CD14-positive monocyte (primary cell): ENCODE measurements at regions not wholly inside any gene's neighbourhood (a gene's known extent, or its start where the extent isn't known, plus 50 kb on each side); places are given as distances from the start of the nearest gene placed in this dataset.

ENCODE experiments used
- DNase-seq, 3 donors: peaks; one replicate each; pipeline ENCODE4 v3.0.0-alpha.2; 2011 to 2022
- H2AFZ ChIP-seq: 2 replicates; pipeline ENCODE4 v1.6.0; 2012; ENCODE audit warnings: mild to moderate bottlenecking, low read depth, low read length, inconsistent platforms; ENCODE audit not compliant: insufficient read depth, poor library complexity, severe bottlenecking
- H3K27ac ChIP-seq, 2 donors: 1 replicate in 1 of 2; 2 replicates in 1 of 2; pipeline ENCODE4 v1.5.1; 2012 to 2013; ENCODE audit warnings: low read length in 2 of 2, control low read depth in 1 of 2, inconsistent platforms in 1 of 2, low read depth in 1 of 2, mild to moderate bottlenecking in 1 of 2
- H3K27me3 ChIP-seq, 2 donors: one replicate each; pipeline versions ENCODE4 v1.6.0 to v1.6.1; 2011 to 2013; ENCODE audit warnings: low read length in 2 of 2; ENCODE audit not compliant: control insufficient read depth in 2 of 2, insufficient read depth in 2 of 2
- H3K36me3 ChIP-seq, 2 donors: replicated peaks in 1 of 2; 1 replicate in 1 of 2; 2 replicates in 1 of 2; pipeline versions ENCODE4 v1.5.1 to v1.6.1; 2012 to 2013; ENCODE audit warnings: low read length in 2 of 2, control low read depth in 1 of 2, inconsistent platforms in 1 of 2, mild to moderate bottlenecking in 1 of 2; ENCODE audit not compliant: insufficient read depth in 2 of 2, control insufficient read depth in 1 of 2
- H3K4me1 ChIP-seq, 2 donors: 1 replicate in 1 of 2; 2 replicates in 1 of 2; pipeline versions ENCODE4 v1.5.1 to v1.6.1; 2012 to 2013; ENCODE audit warnings: low read length in 2 of 2, control low read depth in 1 of 2, inconsistent platforms in 1 of 2, mild to moderate bottlenecking in 1 of 2, moderate library complexity in 1 of 2; ENCODE audit not compliant: insufficient read depth in 2 of 2, control insufficient read depth in 1 of 2
- H3K4me2 ChIP-seq: replicated peaks from 2 replicates; pipeline ENCODE3; 2012; ENCODE audit warnings: low read length, moderate library complexity, mild to moderate bottlenecking; ENCODE audit not compliant: poor library complexity, severe bottlenecking; ENCODE audit errors: extremely low read depth
- H3K4me3 ChIP-seq, 3 experiments: fragments of 200-600 bp in 1 of 3; sonication (generic) in 1 of 3; replicated peaks in 1 of 3; 1 replicate in 2 of 3; 2 replicates in 1 of 3; pipeline ENCODE4 v1.5.1; 2011 to 2013; ENCODE audit warnings: low read length in 3 of 3, mild to moderate bottlenecking in 3 of 3, control low read depth in 2 of 3, low read depth in 2 of 3, inconsistent platforms in 1 of 3, moderate library complexity in 1 of 3
- H3K79me2 ChIP-seq: 2 replicates; pipeline ENCODE4 v1.6.0; 2012; ENCODE audit warnings: mild to moderate bottlenecking, control low read depth, inconsistent platforms, low read length, moderate library complexity; ENCODE audit not compliant: insufficient read depth
- H3K9ac ChIP-seq: 2 replicates; pipeline ENCODE4 v1.6.0; 2017; ENCODE audit warnings: low read length, mild to moderate bottlenecking; ENCODE audit not compliant: insufficient read depth, poor library complexity, severe bottlenecking
- H3K9me3 ChIP-seq, 2 donors: replicated peaks in 1 of 2; 1 replicate in 1 of 2; 2 replicates in 1 of 2; pipeline versions ENCODE4 v1.5.1 to v1.6.1; 2012 to 2013; ENCODE audit warnings: low read length in 2 of 2, control low read depth in 1 of 2; ENCODE audit not compliant: control insufficient read depth in 1 of 2, insufficient read depth in 1 of 2
- H4K20me1 ChIP-seq: 2 replicates; pipeline ENCODE4 v1.6.0; 2012; ENCODE audit warnings: mild to moderate bottlenecking, low read length, control low read depth, moderate library complexity; ENCODE audit not compliant: insufficient read depth
- H3K27ac Mint-ChIP-seq, 7 donors: one replicate each; pipeline ENCODE4 v1.8.0; 2020; ENCODE audit warnings: mild to moderate bottlenecking in 7 of 7, mixed read lengths in 7 of 7, moderate library complexity in 6 of 7, inconsistent platforms in 2 of 7
- H3K27me3 Mint-ChIP-seq, 3 donors: one replicate each; pipeline ENCODE4 v1.8.0; 2021 to 2022; ENCODE audit warnings: low read depth in 3 of 3, mild to moderate bottlenecking in 3 of 3, mixed read lengths in 3 of 3, moderate library complexity in 3 of 3, inconsistent platforms in 1 of 3
- H3K36me3 Mint-ChIP-seq, 2 donors: one replicate each; pipeline ENCODE4 v1.8.0; 2020; ENCODE audit warnings: mixed read lengths in 2 of 2, inconsistent platforms in 1 of 2, mild to moderate bottlenecking in 1 of 2
- H3K4me1 Mint-ChIP-seq: one replicate; pipeline ENCODE4 v1.8.0; 2020; ENCODE audit warnings: mild to moderate bottlenecking, mixed read lengths
- H3K4me3 Mint-ChIP-seq, 2 donors: one replicate each; pipeline ENCODE4 v1.8.0; 2020; ENCODE audit warnings: mild to moderate bottlenecking in 2 of 2, mixed read lengths in 2 of 2, moderate library complexity in 1 of 2
- H3K9me3 Mint-ChIP-seq, 7 donors: one replicate each; pipeline ENCODE4 v1.8.0; 2020 to 2022; ENCODE audit warnings: mixed read lengths in 7 of 7, mild to moderate bottlenecking in 6 of 7, moderate library complexity in 6 of 7, inconsistent platforms in 2 of 7
- CTCF ChIP-seq: fragments of 200-600 bp; IDR thresholded peaks from one replicate; pipeline ENCODE4 v1.8.0; 2022; ENCODE audit warnings: antibody characterized with exemption, mild to moderate bottlenecking
- WGBS: methylation state at CpG from one replicate; pipeline ENCODE4 v1.1.5; 2013; ENCODE audit warnings: missing lambda C conversion rate; ENCODE audit not compliant: insufficient coverage; 5-methylcytosine and 5-hydroxymethylcytosine counted together
- intact Hi-C, 2 donors: fragments of 100-400 bp; cut with micrococcal nuclease; formaldehyde crosslinking; loops; one replicate each; pipeline versions ENCODE4 v1.15.0 to v1.15.1; 2023

GRCh38 chr17:56678249-56679114, 85.0 kb downstream of the NOG start:
- intact Hi-C loops: no loop called here
- Mint-ChIP-seq H3K27me3 (peaks cover 32 to 42% (median 35%) of the 10 kb centered on the region in 3 donors), H3K9me3 (peaks cover 0 to 4% (median 0%) of the 10 kb centered on the region in 7 donors), H3K4me1 (peaks cover 20% of the 10 kb centered on the region), H3K36me3 (peaks cover 0 to 5% of the 10 kb centered on the region in 2 donors), H3K4me3 (peak overlapping the region; percentile 55 to 88), H3K27ac (no peak overlapping the region)
- peak overlapping the region; percentile 9 for H3K9ac ChIP-seq
- H3K4me3 ChIP-seq: peak overlapping the region in 2 of 3 experiments; percentile 11 to 57
- no peak overlapping the region for H3K27ac ChIP-seq
- peaks cover 41 to 46% of the 10 kb centered on the region in 2 donors for H3K27me3 ChIP-seq
- H2AFZ ChIP-seq: peak overlapping the region; percentile 60
- no peaks in the 10 kb centered on the region for H3K79me2 ChIP-seq
- no peaks in the 10 kb centered on the region for H3K36me3 ChIP-seq
- DNase-seq: no peak
- H3K4me1 ChIP-seq: peaks cover 28 to 30% of the 10 kb centered on the region in 2 donors
- 14% methylated on average over 29 of the region's 37 CpGs for WGBS
- H3K4me2 ChIP-seq: peak overlapping the region; percentile 67
- H4K20me1 ChIP-seq: no peaks in the 10 kb centered on the region
- no peaks in the 10 kb centered on the region for H3K9me3 ChIP-seq
- no peak for TF ChIP-seq CTCF

- peaks cover 0 to 4% (median 0%) of the 10 kb centered on the region in 7 donors for H3K9me3 Mint-ChIP-seq
- Histone ChIP-seq H3K4me1 (peaks cover 28 to 30% of the 10 kb centered on the region in 2 donors), H3K9ac (peak overlapping the region; percentile 9), H3K4me2 (peak overlapping the region; percentile 67), H3K27ac (no peak overlapping the region), H4K20me1 (no peaks in the 10 kb centered on the region), H3K4me3 (peak overlapping the region in 2 of 3 experiments; percentile 11 to 57), H3K79me2 (no peaks in the 10 kb centered on the region), H3K9me3 (no peaks in the 10 kb centered on the region), H3K36me3 (no peaks in the 10 kb centered on the region), H3K27me3 (peaks cover 41 to 46% of the 10 kb centered on the region in 2 donors), H2AFZ (peak overlapping the region; percentile 60)
- intact Hi-C loops: no loop called here
- peak in 2 of 3 donors; percentile 9 to 10 for DNase-seq
- H3K4me1 Mint-ChIP-seq: peaks cover 20% of the 10 kb centered on the region
- peaks cover 32 to 42% (median 35%) of the 10 kb centered on the region in 3 donors for H3K27me3 Mint-ChIP-seq
- 50% methylated on average over 2 of the region's 12 CpGs for WGBS
- peaks cover 0 to 5% of the 10 kb centered on the region in 2 donors for H3K36me3 Mint-ChIP-seq
- peak; percentile 76 for TF ChIP-seq CTCF
- H3K4me3 Mint-ChIP-seq: peak overlapping the region; percentile 55 to 88
- peak overlapping the region in 1 of 7 donors; percentile 4 for H3K27ac Mint-ChIP-seq
These were observed 85.7 kb downstream of the NOG start for GRCh38 chr17:56679115-56679776.
